NCI-H187 treated with DMSO at 0.1 percent for 48 hours (cell line): ENCODE measurements at regions not wholly inside any gene's neighbourhood (a gene's known extent, or its start where the extent isn't known, plus 50 kb on each side); places are given as distances from the start of the nearest gene placed in this dataset.
A peak's percentile ranks its signal among the peaks of the same experiment; 100 is the strongest.
"Not testable (repeated sequence)": the region's sequence is repeated elsewhere in the genome, so short reads cannot be mapped to it uniquely, and the experiment has no call there.

Source experiments
- DNase-seq: peaks from one replicate; lab custom pipeline; 2025; lab: John Stamatoyannopoulos, UW

GRCh38 chr2:175766880-175767279, 235.2 kb downstream of the LNPK start:
- no peak for DNase-seq

- no peak for DNase-seq
Measured at GRCh38 chr2:175755656-175756386, 246.2 kb downstream of the LNPK start.

GRCh38 chr2:175755169-175755568, 246.9 kb downstream of the LNPK start:
- no peak for DNase-seq

GRCh38 chr2:175750195-175750594, 251.9 kb downstream of the LNPK start:
- no peak for DNase-seq

GRCh38 chr2:175745911-175746310, 256.2 kb downstream of the LNPK start:
- no peak for DNase-seq

GRCh38 chr2:175744000-175744399, 258.1 kb downstream of the LNPK start:
- no peak for DNase-seq

GRCh38 chr2:175743011-175743410, 259.1 kb downstream of the LNPK start:
- no peak for DNase-seq

- DNase-seq: no peak
Measured at GRCh38 chr2:175742367-175742766, 259.7 kb downstream of the LNPK start.

GRCh38 chr2:175741164-175741563, 260.9 kb downstream of the LNPK start:
- no peak for DNase-seq

- DNase-seq: no peak
Measured at GRCh38 chr2:175737722-175738361, 264.2 kb downstream of the LNPK start.

- peak; percentile 0 for DNase-seq
Measured at GRCh38 chr2:175734686-175735085, 267.4 kb downstream of the LNPK start.

- DNase-seq: no peak
Measured at GRCh38 chr2:175732531-175732930, 269.5 kb downstream of the LNPK start.

- DNase-seq: no peak
Measured at GRCh38 chr2:175730050-175730449, 272.0 kb downstream of the LNPK start.

GRCh38 chr2:175729049-175729706, 272.9 kb downstream of the LNPK start:
- no peak for DNase-seq

- no peak for DNase-seq
Measured at GRCh38 chr2:175728032-175728431, 274.0 kb downstream of the LNPK start.

GRCh38 chr2:175726223-175726622, 275.8 kb downstream of the LNPK start:
- DNase-seq: no peak

GRCh38 chr2:175709248-175709647, 292.8 kb downstream of the LNPK start:
- DNase-seq: no peak

- no peak for DNase-seq
Measured at GRCh38 chr2:175707322-175707721, 294.7 kb downstream of the LNPK start.

GRCh38 chr2:175704568-175704967, 297.5 kb downstream of the LNPK start:
- not testable (repeated sequence) for DNase-seq

- DNase-seq: no peak
Measured at GRCh38 chr2:175698061-175698460, 304.0 kb downstream of the LNPK start.

GRCh38 chr2:175690113-175690837, 311.8 kb downstream of the LNPK start:
- DNase-seq: no peak

- no peak for DNase-seq
Measured at GRCh38 chr2:175688243-175688642, 313.8 kb downstream of the LNPK start.

GRCh38 chr2:175687465-175687864, 314.6 kb downstream of the LNPK start:
- no peak for DNase-seq
